ENCODE measurements at regions not wholly inside any gene's neighbourhood (a gene's known extent, or its start where the extent isn't known, plus 50 kb on each side); places are given as distances from the start of the nearest gene placed in this dataset.
"Not testable (repeated sequence)": the region's sequence is repeated elsewhere in the genome, so short reads cannot be mapped to it uniquely, and the experiment has no call there.

GRCh38 chr11:87455180-87455579, 417.4 kb downstream of the TMEM135 start:
- TF ChIP-seq, protein P1, sequence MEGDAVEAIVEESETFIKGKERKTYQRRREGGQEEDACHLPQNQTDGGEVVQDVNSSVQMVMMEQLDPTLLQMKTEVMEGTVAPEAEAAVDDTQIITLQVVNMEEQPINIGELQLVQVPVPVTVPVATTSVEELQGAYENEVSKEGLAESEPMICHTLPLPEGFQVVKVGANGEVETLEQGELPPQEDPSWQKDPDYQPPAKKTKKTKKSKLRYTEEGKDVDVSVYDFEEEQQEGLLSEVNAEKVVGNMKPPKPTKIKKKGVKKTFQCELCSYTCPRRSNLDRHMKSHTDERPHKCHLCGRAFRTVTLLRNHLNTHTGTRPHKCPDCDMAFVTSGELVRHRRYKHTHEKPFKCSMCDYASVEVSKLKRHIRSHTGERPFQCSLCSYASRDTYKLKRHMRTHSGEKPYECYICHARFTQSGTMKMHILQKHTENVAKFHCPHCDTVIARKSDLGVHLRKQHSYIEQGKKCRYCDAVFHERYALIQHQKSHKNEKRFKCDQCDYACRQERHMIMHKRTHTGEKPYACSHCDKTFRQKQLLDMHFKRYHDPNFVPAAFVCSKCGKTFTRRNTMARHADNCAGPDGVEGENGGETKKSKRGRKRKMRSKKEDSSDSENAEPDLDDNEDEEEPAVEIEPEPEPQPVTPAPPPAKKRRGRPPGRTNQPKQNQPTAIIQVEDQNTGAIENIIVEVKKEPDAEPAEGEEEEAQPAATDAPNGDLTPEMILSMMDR (conservative IDR thresholded peaks at IDR 0.05; ENCODE audit: low read depth, low read length): no peak
- DNase-seq (ENCODE audit: low read depth): no peak
- no peak overlapping the region for H3K4me3 ChIP-seq (ENCODE audit: low read depth, low read length)

GRCh38 chr11:87454241-87454640, 416.5 kb downstream of the TMEM135 start:
- TF ChIP-seq, protein P1 (conservative IDR thresholded peaks at IDR 0.05; ENCODE audit: low read depth, low read length): no peak
- H3K4me3 ChIP-seq (ENCODE audit: low read depth, low read length): no peak overlapping the region
- no peak for DNase-seq (ENCODE audit: low read depth)

DNA sequence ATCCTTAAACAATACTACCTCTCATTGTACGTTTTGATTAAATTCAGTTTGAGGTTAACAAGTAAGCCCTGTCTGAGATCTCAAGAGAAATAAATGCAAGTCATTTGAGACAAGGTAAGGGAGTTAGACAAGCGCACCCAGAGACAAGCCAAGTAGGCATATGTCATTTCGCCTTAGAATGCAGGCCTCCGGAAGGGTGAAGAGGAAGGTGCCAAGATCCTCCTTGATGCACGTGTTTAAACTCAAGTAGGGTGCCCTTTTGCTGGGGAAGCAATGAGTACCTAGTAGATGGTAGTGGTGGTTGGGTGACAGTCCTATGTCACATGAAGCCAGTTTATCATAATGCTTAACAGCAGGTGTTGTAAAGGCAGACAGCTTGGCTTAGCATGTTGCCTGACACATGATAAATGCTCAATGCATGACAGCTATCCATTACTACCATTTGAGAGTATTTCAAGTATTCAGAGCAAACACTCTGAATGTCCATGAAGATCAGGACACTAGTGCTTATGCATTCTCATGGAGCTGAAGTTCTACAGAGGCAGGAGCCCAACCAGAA, 415.9 kb downstream of the TMEM135 start:
- TF ChIP-seq, protein P1 (conservative IDR thresholded peaks at IDR 0.05; ENCODE audit: low read depth, low read length): no peak
- DNase-seq (ENCODE audit: low read depth): no peak
- no peak overlapping the region for H3K4me3 ChIP-seq (ENCODE audit: low read depth, low read length)

DNA sequence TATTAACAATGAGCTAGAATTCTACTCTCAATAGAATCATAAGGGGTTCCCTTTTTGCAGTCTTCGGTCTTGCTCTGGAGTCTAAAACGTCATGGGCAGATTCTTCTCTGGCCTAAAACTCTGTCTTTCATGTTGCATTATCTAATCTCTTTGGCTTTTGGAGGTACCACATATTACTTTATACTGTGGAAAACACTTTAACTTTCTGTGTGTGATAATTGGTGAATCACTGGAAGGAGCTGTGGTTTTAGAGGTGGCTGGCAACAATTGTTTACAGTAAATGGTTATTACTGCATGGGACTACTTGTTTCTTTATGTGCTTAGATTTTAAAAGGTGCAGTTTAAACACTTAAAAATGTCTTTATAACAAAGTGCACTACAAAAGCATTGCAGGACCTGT, 414.3 kb downstream of the TMEM135 start:
- not testable (repeated sequence) for DNase-seq (ENCODE audit: low read depth); H3K4me3 ChIP-seq (ENCODE audit: low read depth, low read length)

DNA sequence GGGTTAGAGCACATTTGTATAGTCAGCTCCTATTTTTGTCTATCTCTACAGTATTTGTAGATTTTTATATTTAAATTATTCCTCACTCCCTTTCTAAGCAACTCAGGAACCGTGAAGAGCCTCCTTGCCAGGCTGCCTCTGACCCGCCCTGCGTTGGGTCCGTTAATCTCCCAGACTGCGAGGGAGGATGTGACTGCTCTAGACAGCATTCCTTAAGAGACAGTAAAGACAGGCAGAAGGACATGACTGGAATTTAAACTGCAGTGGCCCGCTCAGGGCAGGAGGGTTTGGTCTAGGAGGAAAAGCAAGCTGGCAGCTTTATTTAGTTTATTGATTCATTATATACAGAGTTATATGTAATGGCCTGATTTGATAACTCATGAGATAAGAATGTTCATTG, 413.7 kb downstream of the TMEM135 start:
- TF ChIP-seq, protein P1 (conservative IDR thresholded peaks at IDR 0.05; ENCODE audit: low read depth, low read length): no peak
- no peak overlapping the region for H3K4me3 ChIP-seq (ENCODE audit: low read depth, low read length)
- no peak for DNase-seq (ENCODE audit: low read depth)

DNA sequence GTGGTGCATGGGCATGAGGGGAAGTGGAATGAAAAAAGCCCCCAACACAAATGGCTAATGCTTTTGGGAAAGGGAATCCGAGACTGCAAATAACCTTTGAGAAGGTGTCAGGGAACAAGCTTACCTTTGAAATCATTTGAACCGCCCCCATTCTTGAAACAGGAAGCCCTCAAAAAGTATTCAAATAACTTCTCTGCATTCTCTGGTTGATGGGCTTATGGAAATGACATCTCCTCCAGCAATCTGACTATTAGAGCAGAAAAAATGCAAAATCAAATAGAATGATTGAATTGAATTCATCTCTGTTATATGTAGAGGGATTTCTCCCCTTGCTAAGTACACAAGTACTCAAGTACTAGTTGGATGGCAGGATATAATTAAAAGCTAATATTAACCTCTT, 409.9 kb downstream of the TMEM135 start:
- TF ChIP-seq, protein P1 (conservative IDR thresholded peaks at IDR 0.05; ENCODE audit: low read depth, low read length): no peak
- no peak overlapping the region for H3K4me3 ChIP-seq (ENCODE audit: low read depth, low read length)

GRCh38 chr11:87444993-87445392, 407.3 kb downstream of the TMEM135 start:
- TF ChIP-seq, protein P1 (conservative IDR thresholded peaks at IDR 0.05; ENCODE audit: low read depth, low read length): no peak
- no peak overlapping the region for H3K4me3 ChIP-seq (ENCODE audit: low read depth, low read length)
- DNase-seq (ENCODE audit: low read depth): no peak

More for the DNA sequence above, 409.9 kb downstream of the TMEM135 start:
- DNase-seq (ENCODE audit: low read depth): no peak

Data from epithelial cell of proximal tubule (primary cell).